H9 (cell line): ENCODE measurements at regions not wholly inside any gene's neighbourhood (a gene's known extent, or its start where the extent isn't known, plus 50 kb on each side); places are given as distances from the start of the nearest gene placed in this dataset.

ENCODE experiments used
- DNase-seq: peaks from one replicate; pipeline ENCODE4 v3.0.0-alpha.2; 2017
- H2AFZ ChIP-seq: one replicate; pipeline ENCODE4 v1.6.1; 2013; ENCODE audit warnings: mild to moderate bottlenecking, low read length, control low read depth, moderate library complexity
- H2AK5ac ChIP-seq: 2 replicates; pipeline ENCODE4 v1.6.1; 2013; ENCODE audit warnings: low read length, control low read depth, mixed read lengths; ENCODE audit not compliant: insufficient read length
- H2BK120ac ChIP-seq: one replicate; pipeline ENCODE4 v1.6.1; 2013; ENCODE audit warnings: low read depth, mild to moderate bottlenecking, low read length, control low read depth, inconsistent platforms; ENCODE audit not compliant: poor library complexity, severe bottlenecking
- H2BK12ac ChIP-seq: 2 replicates; pipeline ENCODE4 v1.6.1; 2013; ENCODE audit warnings: low read length, control low read depth, mixed read lengths, low read depth; ENCODE audit not compliant: insufficient read length
- H2BK15ac ChIP-seq: 2 replicates; pipeline ENCODE4 v1.6.1; 2013; ENCODE audit warnings: low read depth, low read length, control low read depth
- H2BK20ac ChIP-seq: one replicate; pipeline ENCODE4 v1.6.1; 2013; ENCODE audit warnings: low read depth, mild to moderate bottlenecking, low read length, control low read depth, inconsistent platforms; ENCODE audit not compliant: poor library complexity, severe bottlenecking
- H2BK5ac ChIP-seq: 2 replicates; pipeline ENCODE4 v1.6.1; 2013; ENCODE audit warnings: low read length, control low read depth, mixed read lengths; ENCODE audit not compliant: insufficient read length
- H3K14ac ChIP-seq: 2 replicates; pipeline ENCODE4 v1.6.1; 2013; ENCODE audit warnings: low read length, control low read depth; ENCODE audit not compliant: insufficient read depth
- H3K18ac ChIP-seq: 2 replicates; pipeline ENCODE4 v1.6.1; 2013; ENCODE audit warnings: low read depth, mild to moderate bottlenecking, mixed read lengths, low read length, control low read depth; ENCODE audit not compliant: insufficient read length
- H3K23ac ChIP-seq: 2 replicates; pipeline ENCODE4 v1.6.1; 2013; ENCODE audit warnings: low read length, control low read depth, mixed read lengths, low read depth; ENCODE audit not compliant: insufficient read length
- H3K23me2 ChIP-seq: 2 replicates; pipeline ENCODE4 v1.6.1; 2013; ENCODE audit warnings: low read depth, mild to moderate bottlenecking, mixed read lengths, low read length, control low read depth; ENCODE audit not compliant: insufficient read length, poor library complexity, severe bottlenecking
- H3K27ac ChIP-seq: 2 replicates; pipeline ENCODE4 v1.5.1; 2013; ENCODE audit warnings: low read length, control low read depth, mixed read lengths, low read depth; ENCODE audit not compliant: insufficient read length
- H3K27me3 ChIP-seq: 2 replicates; pipeline ENCODE4 v1.6.1; 2013; ENCODE audit warnings: low read length, control low read depth, inconsistent platforms; ENCODE audit not compliant: insufficient read depth
- H3K4ac ChIP-seq: 2 replicates; pipeline ENCODE4 v1.6.1; 2013; ENCODE audit warnings: low read depth, mild to moderate bottlenecking, control low read depth, inconsistent platforms, low read length, moderate library complexity
- H3K4me1 ChIP-seq: 2 replicates; pipeline ENCODE4 v1.6.1; 2013; ENCODE audit warnings: low read length, control low read depth, inconsistent platforms; ENCODE audit not compliant: insufficient read depth
- H3K4me2 ChIP-seq: 2 replicates; pipeline ENCODE4 v1.6.1; 2013; ENCODE audit warnings: low read length, control low read depth, mixed read lengths; ENCODE audit not compliant: insufficient read length, insufficient read depth
- H3K56ac ChIP-seq: 2 replicates; pipeline ENCODE4 v1.6.1; 2013; ENCODE audit warnings: low read depth, mild to moderate bottlenecking, mixed read lengths, low read length, control low read depth; ENCODE audit not compliant: insufficient read length
- H3K79me1 ChIP-seq: 2 replicates; pipeline ENCODE4 v1.6.1; 2013; ENCODE audit warnings: low read depth, mild to moderate bottlenecking, moderate library complexity, low read length, control low read depth, inconsistent platforms; ENCODE audit not compliant: insufficient read depth, poor library complexity, severe bottlenecking
- H3K79me2 ChIP-seq: 2 replicates; pipeline ENCODE4 v1.6.1; 2013; ENCODE audit warnings: low read length, control low read depth, inconsistent platforms; ENCODE audit not compliant: insufficient read depth
- H3K9ac ChIP-seq: 2 replicates; pipeline ENCODE4 v1.6.1; 2013; ENCODE audit warnings: low read length, control low read depth, mixed read lengths; ENCODE audit not compliant: insufficient read length; ENCODE audit errors: extremely low read depth
- H3K9me3 ChIP-seq: one replicate; pipeline ENCODE4 v1.6.1; 2013; ENCODE audit warnings: low read depth, low read length, inconsistent platforms; ENCODE audit not compliant: control insufficient read depth
- H3T11ph ChIP-seq: one replicate; pipeline ENCODE4 v1.6.1; 2013; ENCODE audit warnings: mild to moderate bottlenecking, low read length, control low read depth, inconsistent platforms
- H4K20me1 ChIP-seq: one replicate; pipeline ENCODE4 v1.6.1; 2013; ENCODE audit not compliant: control insufficient read depth, insufficient read length, insufficient read depth
- H4K5ac ChIP-seq: 2 replicates; pipeline ENCODE4 v1.6.1; 2013; ENCODE audit warnings: low read depth, mild to moderate bottlenecking, mixed read lengths, low read length, control low read depth; ENCODE audit not compliant: insufficient read length
- H4K8ac ChIP-seq: replicated peaks from 2 replicates; pipeline ENCODE4 v1.6.1; 2013; ENCODE audit warnings: low read length, control low read depth, mixed read lengths, low read depth; ENCODE audit not compliant: insufficient read length
- H4K91ac ChIP-seq: 2 replicates; pipeline ENCODE4 v1.6.1; 2013; ENCODE audit warnings: low read depth, mild to moderate bottlenecking, moderate library complexity, mixed read lengths, low read length, control low read depth; ENCODE audit not compliant: insufficient read length
- H3K27ac Mint-ChIP-seq, 3 experiments: 2 replicates in 2 of 3; 3 replicates in 1 of 3; pipeline ENCODE4 v1.8.0; 2020 to 2021; ENCODE audit warnings: mixed read lengths in 3 of 3, mild to moderate bottlenecking in 1 of 3, moderate library complexity in 1 of 3
- H3K27me3 Mint-ChIP-seq: 2 replicates; pipeline ENCODE4 v1.8.0; 2021; ENCODE audit warnings: low read depth, mild to moderate bottlenecking, moderate library complexity, mixed read lengths
- H3K36me3 Mint-ChIP-seq, 3 experiments: 2 replicates in 2 of 3; 3 replicates in 1 of 3; pipeline ENCODE4 v1.8.0; 2020 to 2021; ENCODE audit warnings: low read depth in 3 of 3, mixed read lengths in 3 of 3; ENCODE audit not compliant: insufficient read depth in 1 of 3
- H3K4me1 Mint-ChIP-seq, 2 experiments: 2 replicates each; pipeline ENCODE4 v1.8.0; 2020; ENCODE audit warnings: mixed read lengths in 2 of 2
- H3K4me3 Mint-ChIP-seq, 2 experiments: 2 replicates in 1 of 2; 3 replicates in 1 of 2; pipeline ENCODE4 v1.8.0; 2020 to 2021; ENCODE audit warnings: mild to moderate bottlenecking in 2 of 2, mixed read lengths in 2 of 2, moderate library complexity in 1 of 2
- H3K9me3 Mint-ChIP-seq, 2 experiments: 2 replicates in 1 of 2; 3 replicates in 1 of 2; pipeline ENCODE4 v1.8.0; 2020; ENCODE audit warnings: mild to moderate bottlenecking in 2 of 2, mixed read lengths in 2 of 2, moderate library complexity in 1 of 2
- WGBS: extraction: QIAGEN DNeasy Blood & Tissue Kit; methylation state at CpG from one replicate; pipeline ENCODE4 v1.1.7; 2013; ENCODE audit warnings: missing lambda C conversion rate, low lambda C conversion rate, mixed read lengths; ENCODE audit not compliant: insufficient read length; ENCODE audit errors: extremely low coverage; 5-methylcytosine and 5-hydroxymethylcytosine counted together
- TF ChIP-seq, protein P1 (sequence below): fragments of 200-600 bp; sonication (generic); conservative IDR thresholded peaks from 3 replicates; pipeline ENCODE4 v1.8.0; 2021; ENCODE audit warnings: antibody characterized with exemption, mild to moderate bottlenecking

DNA sequence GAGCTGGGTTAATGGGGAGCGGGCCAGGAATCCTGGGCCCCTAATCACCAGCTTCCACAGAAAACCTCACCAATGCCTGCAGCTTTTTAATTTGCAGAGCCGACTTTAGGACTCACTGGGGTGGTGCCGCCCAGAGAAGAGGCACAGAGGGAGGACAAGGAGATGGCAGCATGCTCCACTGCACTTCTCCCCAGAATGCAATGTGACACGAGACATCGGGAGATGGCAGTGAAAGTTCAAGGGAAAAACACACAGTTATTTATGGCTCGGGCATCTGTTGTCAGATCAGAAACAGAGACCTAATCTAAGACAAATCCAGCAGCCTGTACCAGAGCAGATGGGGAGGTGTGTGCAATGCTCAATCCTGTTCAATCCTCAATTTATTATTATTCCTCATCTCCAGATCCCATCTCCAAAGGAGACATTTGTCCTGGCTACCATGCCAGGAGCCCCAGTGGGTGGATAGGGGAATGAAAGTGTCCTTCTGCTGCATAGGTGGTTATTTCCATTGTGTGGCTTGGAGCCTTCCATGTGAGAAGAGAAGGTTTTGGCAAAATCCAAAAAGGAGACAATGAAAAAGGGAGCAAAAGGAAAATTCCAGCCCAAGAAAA, 250.0 kb downstream of the NXPE2 start:
- Histone ChIP-seq H2BK120ac (no peak overlapping the region), H3K79me1 (no peaks in the 10 kb centered on the region), H2BK20ac (no peak overlapping the region), H3K23ac (no peak overlapping the region), H3K4me1 (no peaks in the 10 kb centered on the region), H3K23me2 (no peaks in the 10 kb centered on the region), H3K56ac (no peak overlapping the region), H3K27me3 (no peaks in the 10 kb centered on the region), H2BK15ac (no peak overlapping the region), H4K5ac (no peak overlapping the region), H3K14ac (no peak overlapping the region), H3K79me2 (no peaks in the 10 kb centered on the region), H2AFZ (no peak overlapping the region), H2BK12ac (no peak overlapping the region), H3K18ac (no peak overlapping the region), H4K8ac (no peak overlapping the region), H2AK5ac (no peak overlapping the region), H3K4me2 (no peak overlapping the region), H4K20me1 (no peaks in the 10 kb centered on the region), H3K4ac (no peak overlapping the region), H3K27ac (no peak overlapping the region), H3K9ac (no peak overlapping the region), H4K91ac (no peak overlapping the region), H3T11ph (no peak overlapping the region), H2BK5ac (no peak overlapping the region), H3K9me3 (no peaks in the 10 kb centered on the region)
- Mint-ChIP-seq H3K27ac (no peak overlapping the region), H3K4me3 (no peak overlapping the region), H3K9me3 (peaks cover 9 to 19% of the 10 kb centered on the region in 2 experiments), H3K36me3 (peaks cover 4 to 11% (median 5%) of the 10 kb centered on the region in 3 experiments; a peak in 5 of 7 replicates), H3K27me3 (peaks cover 12% of the 10 kb centered on the region), H3K4me1 (peaks cover 8% of the 10 kb centered on the region in 2 experiments; a peak in 3 of 4 replicates)
- TF ChIP-seq, protein P1, sequence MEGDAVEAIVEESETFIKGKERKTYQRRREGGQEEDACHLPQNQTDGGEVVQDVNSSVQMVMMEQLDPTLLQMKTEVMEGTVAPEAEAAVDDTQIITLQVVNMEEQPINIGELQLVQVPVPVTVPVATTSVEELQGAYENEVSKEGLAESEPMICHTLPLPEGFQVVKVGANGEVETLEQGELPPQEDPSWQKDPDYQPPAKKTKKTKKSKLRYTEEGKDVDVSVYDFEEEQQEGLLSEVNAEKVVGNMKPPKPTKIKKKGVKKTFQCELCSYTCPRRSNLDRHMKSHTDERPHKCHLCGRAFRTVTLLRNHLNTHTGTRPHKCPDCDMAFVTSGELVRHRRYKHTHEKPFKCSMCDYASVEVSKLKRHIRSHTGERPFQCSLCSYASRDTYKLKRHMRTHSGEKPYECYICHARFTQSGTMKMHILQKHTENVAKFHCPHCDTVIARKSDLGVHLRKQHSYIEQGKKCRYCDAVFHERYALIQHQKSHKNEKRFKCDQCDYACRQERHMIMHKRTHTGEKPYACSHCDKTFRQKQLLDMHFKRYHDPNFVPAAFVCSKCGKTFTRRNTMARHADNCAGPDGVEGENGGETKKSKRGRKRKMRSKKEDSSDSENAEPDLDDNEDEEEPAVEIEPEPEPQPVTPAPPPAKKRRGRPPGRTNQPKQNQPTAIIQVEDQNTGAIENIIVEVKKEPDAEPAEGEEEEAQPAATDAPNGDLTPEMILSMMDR, result no peak
- DNase-seq, result no peak
- WGBS, result no CpG with 5 or more reads among the region's 6 CpGs
